ENCODE measurements at regions not wholly inside any gene's neighbourhood (a gene's known extent, or its start where the extent isn't known, plus 50 kb on each side); places are given as distances from the start of the nearest gene placed in this dataset.

GRCh38 chr4:183763990-183764754, 105.1 kb downstream of the TRAPPC11 start:
- DNase-seq, result no peak

- DNase-seq, result no peak
These were observed 106.3 kb downstream of the TRAPPC11 start for GRCh38 chr4:183765251-183765911.

GRCh38 chr4:183766140-183766539, 107.0 kb downstream of the TRAPPC11 start:
- no peak for DNase-seq

- no peak for DNase-seq
These were observed 111.8 kb downstream of the TRAPPC11 start for GRCh38 chr4:183770906-183771305.

GRCh38 chr4:183772361-183772760, 113.3 kb downstream of the TRAPPC11 start:
- DNase-seq, result no peak

GRCh38 chr4:183773790-183774189, 114.7 kb downstream of the TRAPPC11 start:
- DNase-seq, result no peak

GRCh38 chr4:183783306-183783705, 121.8 kb upstream of the STOX2 start:
- DNase-seq, result no peak

GRCh38 chr4:183783991-183784553, 121.0 kb upstream of the STOX2 start:
- DNase-seq, result no peak

GRCh38 chr4:183788308-183788905, 116.7 kb upstream of the STOX2 start:
- DNase-seq, result no peak

GRCh38 chr4:183789657-183790056, 115.5 kb upstream of the STOX2 start:
- no peak for DNase-seq

GRCh38 chr4:183790661-183791060, 114.4 kb upstream of the STOX2 start:
- no peak for DNase-seq

GRCh38 chr4:183797011-183797444, 108.1 kb upstream of the STOX2 start:
- DNase-seq, result peak; percentile 67

- peak; percentile 75 for DNase-seq
These were observed 107.4 kb upstream of the STOX2 start for GRCh38 chr4:183797445-183798300.

- peak; percentile 66 for DNase-seq
These were observed 106.5 kb upstream of the STOX2 start for GRCh38 chr4:183798301-183799253.

- DNase-seq, result peak; percentile 11
These were observed 103.5 kb upstream of the STOX2 start for GRCh38 chr4:183801457-183802165.

GRCh38 chr4:183806341-183806740, 98.8 kb upstream of the STOX2 start:
- DNase-seq, result no peak

- no peak for DNase-seq
These were observed 97.5 kb upstream of the STOX2 start for GRCh38 chr4:183807420-183808096.

GRCh38 chr4:183808097-183808456, 97.0 kb upstream of the STOX2 start:
- no peak for DNase-seq

GRCh38 chr4:183812567-183812966, 92.5 kb upstream of the STOX2 start:
- DNase-seq, result no peak

- no peak for DNase-seq
These were observed 90.6 kb upstream of the STOX2 start for GRCh38 chr4:183814461-183814860.
